Stimulated activated CD8-positive, alpha-beta memory T cell treated with anti-CD3 and anti-CD28 coated beads, Interleukin-2, amount 100 ng/mL, for 48 hours (primary cell): ENCODE measurements at regions not wholly inside any gene's neighbourhood (a gene's known extent, or its start where the extent isn't known, plus 50 kb on each side); places are given as distances from the start of the nearest gene placed in this dataset.
A peak's percentile ranks its signal among the peaks of the same experiment; 100 is the strongest.
"Not testable (repeated sequence)": the region's sequence is repeated elsewhere in the genome, so short reads cannot be mapped to it uniquely, and the experiment has no call there.

Experiments
- DNase-seq, 2 donors: peaks; one replicate each; pipeline ENCODE4 v3.0.0-alpha.2; 2020; ENCODE audit warnings: low read depth in 2 of 2

- DNase-seq = no peak
Observed at GRCh38 chr2:207363761-207364290, 165.9 kb upstream of the CREB1 start.

- no peak for DNase-seq
Observed at GRCh38 chr2:207370646-207371045, 159.1 kb upstream of the CREB1 start.

- no peak for DNase-seq
Observed at GRCh38 chr2:207371877-207372276, 157.9 kb upstream of the CREB1 start.

GRCh38 chr2:207372483-207372882 lies 157.3 kb upstream of the CREB1 start:
- no peak for DNase-seq

GRCh38 chr2:207375207-207375875 lies 154.4 kb upstream of the CREB1 start:
- DNase-seq = no peak

- not testable (repeated sequence) for DNase-seq
Observed at GRCh38 chr2:207378620-207379019, 151.1 kb upstream of the CREB1 start.

- DNase-seq = no peak
Observed at GRCh38 chr2:207385076-207385475, 144.7 kb upstream of the CREB1 start.

- no peak for DNase-seq
Observed at GRCh38 chr2:207385903-207386302, 143.9 kb upstream of the CREB1 start.

GRCh38 chr2:207387001-207387571 lies 142.7 kb upstream of the CREB1 start:
- no peak for DNase-seq

GRCh38 chr2:207390302-207391095 lies 139.3 kb upstream of the CREB1 start:
- no peak for DNase-seq

- no peak for DNase-seq
Observed at GRCh38 chr2:207394203-207394781, 135.5 kb upstream of the CREB1 start.

- peak; percentile 18 to 60 for DNase-seq
Observed at GRCh38 chr2:207394812-207395534, 134.8 kb upstream of the CREB1 start.

GRCh38 chr2:207395535-207396251 lies 134.1 kb upstream of the CREB1 start:
- DNase-seq = no peak

- no peak for DNase-seq
Observed at GRCh38 chr2:207397917-207398655, 131.7 kb upstream of the CREB1 start.

GRCh38 chr2:207399301-207399700 lies 130.5 kb upstream of the CREB1 start:
- DNase-seq = no peak

GRCh38 chr2:207401338-207401737 lies 128.4 kb upstream of the CREB1 start:
- DNase-seq = no peak

GRCh38 chr2:207403141-207403540 lies 126.6 kb upstream of the CREB1 start:
- no peak for DNase-seq

- DNase-seq = no peak
Observed at GRCh38 chr2:207403950-207404349, 125.8 kb upstream of the CREB1 start.

- DNase-seq = no peak
Observed at GRCh38 chr2:207405150-207405549, 124.6 kb upstream of the CREB1 start.

GRCh38 chr2:207408086-207408794 lies 121.5 kb upstream of the CREB1 start:
- no peak for DNase-seq
